GM12874 (cell line): ENCODE measurements at regions not wholly inside any gene's neighbourhood (a gene's known extent, or its start where the extent isn't known, plus 50 kb on each side); places are given as distances from the start of the nearest gene placed in this dataset.

Experiments
- CTCF ChIP-seq: IDR thresholded peaks from 2 replicates; pipeline ENCODE4 v1.5.1; 2011; ENCODE audit warnings: low read depth, mild to moderate bottlenecking, control low read depth, low read length, moderate library complexity; ENCODE audit not compliant: insufficient read depth

GRCh38 chr14:89095036-89095435 is 270.6 kb downstream of the TTC8 start:
- no peak for TF ChIP-seq CTCF

- no peak for TF ChIP-seq CTCF
Measured at GRCh38 chr14:89096946-89097345, 272.5 kb downstream of the TTC8 start.

- no peak for TF ChIP-seq CTCF
Measured at GRCh38 chr14:89098254-89098653, 273.8 kb downstream of the TTC8 start.
